ENCODE measurements at regions not wholly inside any gene's neighbourhood (a gene's known extent, or its start where the extent isn't known, plus 50 kb on each side); places are given as distances from the start of the nearest gene placed in this dataset.

DNA sequence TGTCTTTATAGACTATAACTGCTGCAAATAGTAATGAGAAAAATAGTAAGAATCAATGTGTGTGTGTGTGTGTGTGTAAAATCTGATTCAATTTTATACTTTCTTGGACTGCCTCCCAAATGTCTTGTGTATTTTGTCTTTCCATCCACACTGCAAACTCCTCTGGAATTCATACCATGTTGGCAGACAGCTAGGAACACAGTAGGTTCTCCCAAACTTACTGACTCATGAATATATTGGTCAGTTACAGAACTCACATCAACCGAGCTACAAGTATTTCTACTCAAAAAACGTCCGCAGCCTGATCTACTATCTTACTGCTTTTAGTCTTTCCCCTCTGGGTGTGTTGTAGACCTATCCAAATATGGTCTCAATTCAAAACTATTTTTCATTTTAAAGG, 542.7 kb upstream of the PSMD7 start:
- TF ChIP-seq, protein P1, sequence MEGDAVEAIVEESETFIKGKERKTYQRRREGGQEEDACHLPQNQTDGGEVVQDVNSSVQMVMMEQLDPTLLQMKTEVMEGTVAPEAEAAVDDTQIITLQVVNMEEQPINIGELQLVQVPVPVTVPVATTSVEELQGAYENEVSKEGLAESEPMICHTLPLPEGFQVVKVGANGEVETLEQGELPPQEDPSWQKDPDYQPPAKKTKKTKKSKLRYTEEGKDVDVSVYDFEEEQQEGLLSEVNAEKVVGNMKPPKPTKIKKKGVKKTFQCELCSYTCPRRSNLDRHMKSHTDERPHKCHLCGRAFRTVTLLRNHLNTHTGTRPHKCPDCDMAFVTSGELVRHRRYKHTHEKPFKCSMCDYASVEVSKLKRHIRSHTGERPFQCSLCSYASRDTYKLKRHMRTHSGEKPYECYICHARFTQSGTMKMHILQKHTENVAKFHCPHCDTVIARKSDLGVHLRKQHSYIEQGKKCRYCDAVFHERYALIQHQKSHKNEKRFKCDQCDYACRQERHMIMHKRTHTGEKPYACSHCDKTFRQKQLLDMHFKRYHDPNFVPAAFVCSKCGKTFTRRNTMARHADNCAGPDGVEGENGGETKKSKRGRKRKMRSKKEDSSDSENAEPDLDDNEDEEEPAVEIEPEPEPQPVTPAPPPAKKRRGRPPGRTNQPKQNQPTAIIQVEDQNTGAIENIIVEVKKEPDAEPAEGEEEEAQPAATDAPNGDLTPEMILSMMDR (conservative IDR thresholded peaks at IDR 0.05; ENCODE audit: low read depth in 2 of 2), result no peak
- TF ChIP-seq, protein P2, sequence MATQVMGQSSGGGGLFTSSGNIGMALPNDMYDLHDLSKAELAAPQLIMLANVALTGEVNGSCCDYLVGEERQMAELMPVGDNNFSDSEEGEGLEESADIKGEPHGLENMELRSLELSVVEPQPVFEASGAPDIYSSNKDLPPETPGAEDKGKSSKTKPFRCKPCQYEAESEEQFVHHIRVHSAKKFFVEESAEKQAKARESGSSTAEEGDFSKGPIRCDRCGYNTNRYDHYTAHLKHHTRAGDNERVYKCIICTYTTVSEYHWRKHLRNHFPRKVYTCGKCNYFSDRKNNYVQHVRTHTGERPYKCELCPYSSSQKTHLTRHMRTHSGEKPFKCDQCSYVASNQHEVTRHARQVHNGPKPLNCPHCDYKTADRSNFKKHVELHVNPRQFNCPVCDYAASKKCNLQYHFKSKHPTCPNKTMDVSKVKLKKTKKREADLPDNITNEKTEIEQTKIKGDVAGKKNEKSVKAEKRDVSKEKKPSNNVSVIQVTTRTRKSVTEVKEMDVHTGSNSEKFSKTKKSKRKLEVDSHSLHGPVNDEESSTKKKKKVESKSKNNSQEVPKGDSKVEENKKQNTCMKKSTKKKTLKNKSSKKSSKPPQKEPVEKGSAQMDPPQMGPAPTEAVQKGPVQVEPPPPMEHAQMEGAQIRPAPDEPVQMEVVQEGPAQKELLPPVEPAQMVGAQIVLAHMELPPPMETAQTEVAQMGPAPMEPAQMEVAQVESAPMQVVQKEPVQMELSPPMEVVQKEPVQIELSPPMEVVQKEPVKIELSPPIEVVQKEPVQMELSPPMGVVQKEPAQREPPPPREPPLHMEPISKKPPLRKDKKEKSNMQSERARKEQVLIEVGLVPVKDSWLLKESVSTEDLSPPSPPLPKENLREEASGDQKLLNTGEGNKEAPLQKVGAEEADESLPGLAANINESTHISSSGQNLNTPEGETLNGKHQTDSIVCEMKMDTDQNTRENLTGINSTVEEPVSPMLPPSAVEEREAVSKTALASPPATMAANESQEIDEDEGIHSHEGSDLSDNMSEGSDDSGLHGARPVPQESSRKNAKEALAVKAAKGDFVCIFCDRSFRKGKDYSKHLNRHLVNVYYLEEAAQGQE (IDR thresholded peaks at IDR 0.05; ENCODE audit: unreplicated experiment), result no peak
- TF ChIP-seq, protein P3, sequence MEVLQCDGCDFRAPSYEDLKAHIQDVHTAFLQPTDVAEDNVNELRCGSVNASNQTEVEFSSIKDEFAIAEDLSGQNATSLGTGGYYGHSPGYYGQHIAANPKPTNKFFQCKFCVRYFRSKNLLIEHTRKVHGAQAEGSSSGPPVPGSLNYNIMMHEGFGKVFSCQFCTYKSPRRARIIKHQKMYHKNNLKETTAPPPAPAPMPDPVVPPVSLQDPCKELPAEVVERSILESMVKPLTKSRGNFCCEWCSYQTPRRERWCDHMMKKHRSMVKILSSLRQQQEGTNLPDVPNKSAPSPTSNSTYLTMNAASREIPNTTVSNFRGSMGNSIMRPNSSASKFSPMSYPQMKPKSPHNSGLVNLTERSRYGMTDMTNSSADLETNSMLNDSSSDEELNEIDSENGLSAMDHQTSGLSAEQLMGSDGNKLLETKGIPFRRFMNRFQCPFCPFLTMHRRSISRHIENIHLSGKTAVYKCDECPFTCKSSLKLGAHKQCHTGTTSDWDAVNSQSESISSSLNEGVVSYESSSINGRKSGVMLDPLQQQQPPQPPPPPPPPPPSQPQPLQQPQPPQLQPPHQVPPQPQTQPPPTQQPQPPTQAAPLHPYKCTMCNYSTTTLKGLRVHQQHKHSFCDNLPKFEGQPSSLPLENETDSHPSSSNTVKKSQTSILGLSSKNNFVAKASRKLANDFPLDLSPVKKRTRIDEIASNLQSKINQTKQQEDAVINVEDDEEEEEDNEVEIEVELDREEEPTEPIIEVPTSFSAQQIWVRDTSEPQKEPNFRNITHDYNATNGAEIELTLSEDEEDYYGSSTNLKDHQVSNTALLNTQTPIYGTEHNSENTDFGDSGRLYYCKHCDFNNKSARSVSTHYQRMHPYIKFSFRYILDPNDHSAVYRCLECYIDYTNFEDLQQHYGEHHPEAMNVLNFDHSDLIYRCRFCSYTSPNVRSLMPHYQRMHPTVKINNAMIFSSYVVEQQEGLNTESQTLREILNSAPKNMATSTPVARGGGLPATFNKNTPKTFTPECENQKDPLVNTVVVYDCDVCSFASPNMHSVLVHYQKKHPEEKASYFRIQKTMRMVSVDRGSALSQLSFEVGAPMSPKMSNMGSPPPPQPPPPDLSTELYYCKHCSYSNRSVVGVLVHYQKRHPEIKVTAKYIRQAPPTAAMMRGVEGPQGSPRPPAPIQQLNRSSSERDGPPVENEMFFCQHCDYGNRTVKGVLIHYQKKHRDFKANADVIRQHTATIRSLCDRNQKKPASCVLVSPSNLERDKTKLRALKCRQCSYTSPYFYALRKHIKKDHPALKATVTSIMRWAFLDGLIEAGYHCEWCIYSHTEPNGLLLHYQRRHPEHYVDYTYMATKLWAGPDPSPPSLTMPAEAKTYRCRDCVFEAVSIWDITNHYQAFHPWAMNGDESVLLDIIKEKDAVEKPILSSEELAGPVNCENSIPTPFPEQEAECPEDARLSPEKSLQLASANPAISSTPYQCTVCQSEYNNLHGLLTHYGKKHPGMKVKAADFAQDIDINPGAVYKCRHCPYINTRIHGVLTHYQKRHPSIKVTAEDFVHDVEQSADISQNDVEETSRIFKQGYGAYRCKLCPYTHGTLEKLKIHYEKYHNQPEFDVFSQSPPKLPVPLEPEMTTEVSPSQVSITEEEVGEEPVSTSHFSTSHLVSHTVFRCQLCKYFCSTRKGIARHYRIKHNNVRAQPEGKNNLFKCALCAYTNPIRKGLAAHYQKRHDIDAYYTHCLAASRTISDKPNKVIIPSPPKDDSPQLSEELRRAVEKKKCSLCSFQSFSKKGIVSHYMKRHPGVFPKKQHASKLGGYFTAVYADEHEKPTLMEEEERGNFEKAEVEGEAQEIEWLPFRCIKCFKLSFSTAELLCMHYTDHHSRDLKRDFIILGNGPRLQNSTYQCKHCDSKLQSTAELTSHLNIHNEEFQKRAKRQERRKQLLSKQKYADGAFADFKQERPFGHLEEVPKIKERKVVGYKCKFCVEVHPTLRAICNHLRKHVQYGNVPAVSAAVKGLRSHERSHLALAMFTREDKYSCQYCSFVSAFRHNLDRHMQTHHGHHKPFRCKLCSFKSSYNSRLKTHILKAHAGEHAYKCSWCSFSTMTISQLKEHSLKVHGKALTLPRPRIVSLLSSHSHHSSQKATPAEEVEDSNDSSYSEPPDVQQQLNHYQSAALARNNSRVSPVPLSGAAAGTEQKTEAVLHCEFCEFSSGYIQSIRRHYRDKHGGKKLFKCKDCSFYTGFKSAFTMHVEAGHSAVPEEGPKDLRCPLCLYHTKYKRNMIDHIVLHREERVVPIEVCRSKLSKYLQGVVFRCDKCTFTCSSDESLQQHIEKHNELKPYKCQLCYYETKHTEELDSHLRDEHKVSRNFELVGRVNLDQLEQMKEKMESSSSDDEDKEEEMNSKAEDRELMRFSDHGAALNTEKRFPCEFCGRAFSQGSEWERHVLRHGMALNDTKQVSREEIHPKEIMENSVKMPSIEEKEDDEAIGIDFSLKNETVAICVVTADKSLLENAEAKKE (CRISPR knock-in tag; IDR thresholded peaks at IDR 0.05), result no peak
- TF ChIP-seq POLR2AphosphoS5 (IDR thresholded peaks at IDR 0.05; ENCODE audit: low read depth) (no peak), CREB1 (CRISPR knock-in tag; IDR thresholded peaks at IDR 0.05; ENCODE audit: low read depth) (no peak), EZH2 (IDR thresholded peaks at IDR 0.05; ENCODE audit: low read depth, unreplicated experiment) (no peak), ZNF114 (CRISPR knock-in tag; IDR thresholded peaks at IDR 0.05) (no peak), EZH2phosphoT487 (IDR thresholded peaks at IDR 0.05; ENCODE audit: unreplicated experiment) (no peak), ZNF331 (CRISPR knock-in tag; IDR thresholded peaks at IDR 0.05; ENCODE audit: low read depth) (no peak), JUNB (IDR thresholded peaks at IDR 0.05; ENCODE audit: unreplicated experiment) (no peak), STAT1 (IDR thresholded peaks at IDR 0.05; ENCODE audit: unreplicated experiment) (no peak)
- TF ChIP-seq, protein P4, sequence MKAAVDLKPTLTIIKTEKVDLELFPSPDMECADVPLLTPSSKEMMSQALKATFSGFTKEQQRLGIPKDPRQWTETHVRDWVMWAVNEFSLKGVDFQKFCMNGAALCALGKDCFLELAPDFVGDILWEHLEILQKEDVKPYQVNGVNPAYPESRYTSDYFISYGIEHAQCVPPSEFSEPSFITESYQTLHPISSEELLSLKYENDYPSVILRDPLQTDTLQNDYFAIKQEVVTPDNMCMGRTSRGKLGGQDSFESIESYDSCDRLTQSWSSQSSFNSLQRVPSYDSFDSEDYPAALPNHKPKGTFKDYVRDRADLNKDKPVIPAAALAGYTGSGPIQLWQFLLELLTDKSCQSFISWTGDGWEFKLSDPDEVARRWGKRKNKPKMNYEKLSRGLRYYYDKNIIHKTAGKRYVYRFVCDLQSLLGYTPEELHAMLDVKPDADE (IDR thresholded peaks at IDR 0.05), result no peak
- Mint-ChIP-seq H3K27ac (no peak overlapping the region), H3K36me3 (ENCODE audit: low read depth) (no peaks in the 10 kb centered on the region), H3K4me1 (no peaks in the 10 kb centered on the region), H3K9me3 (peaks cover under 1% of the 10 kb centered on the region; the same call in 2 of the 3 replicates), H3K27me3 (ENCODE audit: insufficient read depth, low read depth, poor library complexity) (no peaks in the 10 kb centered on the region), H3K4me3 (no peak overlapping the region)
- no peaks in the 10 kb centered on the region for H3F3A ChIP-seq (replicated peaks; ENCODE audit: low read depth)
- no peak overlapping the region for H3K27ac ChIP-seq (ENCODE audit: low read depth)
- no peak overlapping the region for H2AFZ ChIP-seq
- H3K4me3 ChIP-seq, result no peak overlapping the region
- H3K9me2 ChIP-seq (ENCODE audit: insufficient read depth), result peaks cover 17% of the 10 kb centered on the region; the same call in 1 of the 2 replicates
- no peaks in the 10 kb centered on the region for H3K4me1 ChIP-seq (ENCODE audit: insufficient read depth)
- ATAC-seq (no peak), DNase-seq (ENCODE audit: low spot score) (no peak)
- H3K79me2 ChIP-seq (replicated peaks; ENCODE audit: insufficient read depth), result no peaks in the 10 kb centered on the region
- H3K36me3 ChIP-seq (ENCODE audit: insufficient read depth), result no peaks in the 10 kb centered on the region
- no peak overlapping the region for H3K4me2 ChIP-seq
- no peaks in the 10 kb centered on the region for H4K20me1 ChIP-seq (replicated peaks; ENCODE audit: insufficient read depth)
- no peaks in the 10 kb centered on the region for H3K27me3 ChIP-seq (ENCODE audit: insufficient read depth)
